ENCODE measurements at regions not wholly inside any gene's neighbourhood (a gene's known extent, or its start where the extent isn't known, plus 50 kb on each side); places are given as distances from the start of the nearest gene placed in this dataset.

DNA sequence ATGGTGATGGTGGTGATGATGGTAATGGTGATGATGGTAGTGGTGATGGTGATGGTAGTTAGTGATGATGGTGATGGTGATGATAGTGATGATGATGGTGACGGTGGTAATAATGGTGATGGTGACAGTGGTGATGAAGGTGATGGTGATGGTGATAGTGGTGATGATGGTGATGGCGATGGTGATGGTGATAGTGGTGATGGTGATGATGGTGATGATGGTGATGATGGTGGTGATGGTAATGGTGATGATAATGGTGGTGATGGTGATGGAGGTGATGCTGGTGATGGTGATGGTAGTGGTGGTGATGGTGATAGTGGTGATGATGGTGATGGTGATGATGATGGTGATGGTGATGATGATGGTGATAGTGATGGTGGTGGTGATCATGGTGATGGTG is 148.7 kb upstream of the TNRC6C start:
- CTCF ChIA-PET: no interaction called here
- TF ChIP-seq, protein P1, sequence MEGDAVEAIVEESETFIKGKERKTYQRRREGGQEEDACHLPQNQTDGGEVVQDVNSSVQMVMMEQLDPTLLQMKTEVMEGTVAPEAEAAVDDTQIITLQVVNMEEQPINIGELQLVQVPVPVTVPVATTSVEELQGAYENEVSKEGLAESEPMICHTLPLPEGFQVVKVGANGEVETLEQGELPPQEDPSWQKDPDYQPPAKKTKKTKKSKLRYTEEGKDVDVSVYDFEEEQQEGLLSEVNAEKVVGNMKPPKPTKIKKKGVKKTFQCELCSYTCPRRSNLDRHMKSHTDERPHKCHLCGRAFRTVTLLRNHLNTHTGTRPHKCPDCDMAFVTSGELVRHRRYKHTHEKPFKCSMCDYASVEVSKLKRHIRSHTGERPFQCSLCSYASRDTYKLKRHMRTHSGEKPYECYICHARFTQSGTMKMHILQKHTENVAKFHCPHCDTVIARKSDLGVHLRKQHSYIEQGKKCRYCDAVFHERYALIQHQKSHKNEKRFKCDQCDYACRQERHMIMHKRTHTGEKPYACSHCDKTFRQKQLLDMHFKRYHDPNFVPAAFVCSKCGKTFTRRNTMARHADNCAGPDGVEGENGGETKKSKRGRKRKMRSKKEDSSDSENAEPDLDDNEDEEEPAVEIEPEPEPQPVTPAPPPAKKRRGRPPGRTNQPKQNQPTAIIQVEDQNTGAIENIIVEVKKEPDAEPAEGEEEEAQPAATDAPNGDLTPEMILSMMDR (conservative IDR thresholded peaks at IDR 0.05; ENCODE audit: low read depth): no peak

DNA sequence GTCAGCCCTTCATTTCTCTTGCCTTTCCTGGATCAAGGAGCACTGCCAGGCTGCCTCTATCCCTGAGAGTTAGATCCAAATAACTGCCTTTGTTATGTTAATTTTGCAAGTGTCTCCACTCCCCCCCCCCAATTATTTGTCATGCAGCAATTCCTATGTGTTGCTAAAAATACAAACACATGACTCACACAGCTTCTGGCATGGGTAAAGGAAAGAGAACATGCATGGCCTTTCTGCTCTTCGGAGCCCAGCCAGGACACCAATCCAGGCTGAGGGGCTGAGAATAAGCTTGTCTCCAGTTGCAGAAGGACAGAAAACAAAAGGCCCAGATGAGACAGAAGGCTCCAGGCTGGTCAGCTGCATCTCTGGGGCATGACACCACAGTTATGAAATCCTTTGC is 148.0 kb upstream of the TNRC6C start:
- POLR2A ChIA-PET (ENCODE audit: low non-redundant PET): no interaction called here
- TF ChIP-seq, protein P1 (conservative IDR thresholded peaks at IDR 0.05; ENCODE audit: low read depth): no peak
- H3K27ac ChIP-seq: no peak overlapping the region
- peak; percentile 49 for DNase-seq (ENCODE audit: low spot score)
- CTCF ChIA-PET: interaction anchor here (0.6 kb wide), 1 partner anchor 25 kb away, joined by 4 read pairs; no protein-coding TSS in a partner anchor

More for the DNA sequence above, 148.7 kb upstream of the TNRC6C start:
- POLR2A ChIA-PET (ENCODE audit: low non-redundant PET): no interaction called here
- no peak overlapping the region for H3K27ac ChIP-seq
- DNase-seq (ENCODE audit: low spot score): no peak

- POLR2A ChIA-PET (ENCODE audit: low non-redundant PET): no interaction called here
- no peak overlapping the region for H3K27ac ChIP-seq
Observed at GRCh38 chr17:77811521-77811920, 147.0 kb upstream of the TNRC6C start.

DNA sequence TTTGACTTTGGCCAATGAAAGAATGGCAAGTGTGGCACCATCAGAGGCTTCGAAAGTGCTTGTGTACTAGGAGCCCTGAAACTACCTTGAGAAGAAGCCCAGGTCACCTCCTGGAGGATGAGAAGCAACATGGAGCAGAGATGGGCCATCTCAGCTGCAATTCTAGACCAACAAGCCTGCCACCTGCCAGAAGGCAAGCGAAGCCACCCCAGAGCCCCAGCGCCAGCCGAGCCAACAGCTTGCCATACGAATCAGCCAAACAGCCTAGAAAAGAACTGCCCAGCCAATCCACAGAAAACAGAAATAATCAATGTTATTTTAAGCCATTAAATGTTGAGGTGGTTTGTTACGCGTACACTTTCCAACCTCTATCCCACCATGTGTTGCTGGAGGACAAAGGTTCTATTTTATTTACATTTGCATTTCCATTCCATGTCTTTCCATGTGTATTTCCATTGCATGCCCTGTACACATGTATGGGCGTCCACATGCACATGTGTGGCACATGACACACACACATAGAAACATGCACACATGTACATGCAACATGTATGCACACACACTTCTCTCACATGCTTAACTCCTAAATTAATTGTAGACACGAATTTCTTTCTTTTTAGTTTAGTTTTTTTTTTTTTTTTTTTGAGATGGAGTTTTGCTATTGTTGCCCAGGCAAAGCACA is 144.3 kb upstream of the TNRC6C start:
- CTCF ChIA-PET: no interaction called here
- no peak overlapping the region for H3K27ac ChIP-seq

More at GRCh38 chr17:77811521-77811920, 147.0 kb upstream of the TNRC6C start:
- DNase-seq (ENCODE audit: low spot score): no peak
- CTCF ChIA-PET: no interaction called here
- TF ChIP-seq, protein P1 (conservative IDR thresholded peaks at IDR 0.05; ENCODE audit: low read depth): no peak

GRCh38 chr17:77815127-77815905 is 143.2 kb upstream of the TNRC6C start:
- TF ChIP-seq, protein P1 (conservative IDR thresholded peaks at IDR 0.05; ENCODE audit: low read depth): no peak
- DNase-seq (ENCODE audit: low spot score): no peak
- ChIA-PET CTCF (interaction anchor here (0.7 kb wide), 1 partner anchor 268 kb away, joined by 3 read pairs; no protein-coding TSS in a partner anchor), POLR2A (ENCODE audit: low non-redundant PET) (no interaction called here)
- no peak overlapping the region for H3K27ac ChIP-seq

More for the DNA sequence above, 144.3 kb upstream of the TNRC6C start:
- TF ChIP-seq, protein P1 (conservative IDR thresholded peaks at IDR 0.05; ENCODE audit: low read depth): no peak
- POLR2A ChIA-PET (ENCODE audit: low non-redundant PET): no interaction called here
- no peak for DNase-seq (ENCODE audit: low spot score)

- ChIA-PET CTCF (no interaction called here), POLR2A (ENCODE audit: low non-redundant PET) (no interaction called here)
- no peak for DNase-seq (ENCODE audit: low spot score)
- TF ChIP-seq, protein P1 (conservative IDR thresholded peaks at IDR 0.05; ENCODE audit: low read depth): no peak
- H3K27ac ChIP-seq: no peak overlapping the region
Observed at GRCh38 chr17:77817953-77818352, 140.6 kb upstream of the TNRC6C start.
